HCT116 (cell line): ENCODE measurements at regions not wholly inside any gene's neighbourhood (a gene's known extent, or its start where the extent isn't known, plus 50 kb on each side); places are given as distances from the start of the nearest gene placed in this dataset.

Experiments
- ATAC-seq: fragments of 200-7000 bp; cut with Tn5 transposase; 2 replicates; pipeline ENCODE4 v1.9.1; 2020; ENCODE audit warnings: mild to moderate bottlenecking, moderate library complexity
- BruUV-seq: library from RNA; stranded (reverse); fragments of 400-500 nt; replicated peaks from 2 replicates; lab custom pipeline; 2021; lab: Mats Ljungman, UMichigan
- CTCF ChIA-PET: fragments of 300-600 bp; sonication (Branson Sonifier 250); formaldehyde crosslinking; loops from one replicate; lab custom pipeline; 2021; ENCODE audit warnings: antibody characterized with exemption; lab: Charles Lee
- POLR2A ChIA-PET: fragments of 300-600, 350-600 bp; sonication (Branson Sonifier 250); formaldehyde crosslinking; loops from one replicate; lab custom pipeline; 2021; ENCODE audit warnings: antibody characterized with exemption; lab: Charles Lee
- RAD21 ChIA-PET, 2 experiments: fragments of 300-600 bp; sonication (Branson Sonifier 250); formaldehyde crosslinking; loops; one replicate each; lab custom pipeline; 2023; ENCODE audit warnings: low total read pairs in 2 of 2; ENCODE audit not compliant: uncharacterized antibody in 2 of 2, unreplicated experiment in 2 of 2, low non-redundant PET in 1 of 2; lab: Charles Lee
- DNase-seq: peaks from one replicate; pipeline ENCODE4 v3.0.0-alpha.2; 2010; ENCODE audit warnings: low read depth, low spot score
- H2AFZ ChIP-seq: fragments of 200-600 bp; shearing (Covaris generic), sonication (generic); 2 replicates; pipeline ENCODE4 v1.6.1; 2017; ENCODE audit warnings: low read depth, mixed run types, mixed read lengths, antibody characterized with exemption, low read length; ENCODE audit not compliant: poor library complexity, severe bottlenecking
- H3K27ac ChIP-seq: 2 replicates; pipeline ENCODE4 v1.5.1; 2012; ENCODE audit warnings: low read depth, low read length
- H3K27me3 ChIP-seq: fragments of 200-600 bp; sonication (generic); 2 replicates; pipeline ENCODE4 v1.6.1; 2016; ENCODE audit warnings: mixed run types, low read length, mixed read lengths; ENCODE audit not compliant: insufficient read depth
- H3K36me3 ChIP-seq, 2 experiments: fragments of 200-500 bp in 1 of 2; fragments of 200-600 bp in 1 of 2; sonication (Bioruptor generic) in 1 of 2; sonication (generic) in 1 of 2; 2 replicates each; pipeline versions ENCODE4 v1.5.1 to v1.6.1; 2014 to 2016; ENCODE audit warnings: low read length in 2 of 2, inconsistent platforms in 1 of 2, mixed read lengths in 1 of 2, mixed run types in 1 of 2; ENCODE audit not compliant: insufficient read depth in 2 of 2, control insufficient read depth in 1 of 2
- H3K4me1 ChIP-seq, 2 experiments: fragments of 200-600 bp in 1 of 2; sonication (generic) in 1 of 2; 2 replicates each; pipeline versions ENCODE4 v1.5.1 to v1.6.1; 2012 to 2017; ENCODE audit warnings: low read length in 2 of 2, inconsistent platforms in 1 of 2, mild to moderate bottlenecking in 1 of 2, mixed read lengths in 1 of 2, mixed run types in 1 of 2, moderate library complexity in 1 of 2; ENCODE audit not compliant: insufficient read depth in 2 of 2, control insufficient read depth in 1 of 2
- H3K4me2 ChIP-seq: fragments of 200-600 bp; sonication (generic); 2 replicates; pipeline ENCODE4 v1.6.1; 2017; ENCODE audit warnings: mixed run types, low read length, mixed read lengths
- H3K4me3 ChIP-seq, 2 experiments: fragments of 200-600 bp in 1 of 2; sonication (generic) in 1 of 2; replicated peaks in 1 of 2; 2 replicates each; pipeline ENCODE4 v1.5.1; 2011 to 2016; ENCODE audit warnings: low read length in 2 of 2, control low read depth in 1 of 2, low read depth in 1 of 2, mild to moderate bottlenecking in 1 of 2, mixed read lengths in 1 of 2, mixed run types in 1 of 2
- H3K79me2 ChIP-seq: fragments of 200-600 bp; sonication (generic); 2 replicates; pipeline ENCODE4 v1.6.1; 2017; ENCODE audit warnings: mild to moderate bottlenecking, mixed run types, low read length, moderate library complexity, mixed read lengths; ENCODE audit not compliant: insufficient read depth
- H3K9ac ChIP-seq: fragments of 200-600 bp; sonication (generic); 2 replicates; pipeline ENCODE4 v1.6.1; 2016; ENCODE audit warnings: low read length, mixed read lengths
- H3K9me2 ChIP-seq: fragments of 200-600 bp; sonication (generic), shearing (Covaris generic); 2 replicates; pipeline ENCODE4 v1.6.1; 2017; ENCODE audit warnings: mixed run types, mild to moderate bottlenecking, moderate library complexity; ENCODE audit not compliant: insufficient read depth
- H3K9me3 ChIP-seq, 2 experiments: fragments of 200-500 bp in 1 of 2; fragments of 200-600 bp in 1 of 2; sonication (Bioruptor generic) in 1 of 2; sonication (generic) in 1 of 2; 2 replicates each; pipeline ENCODE4 v1.6.1; 2014 to 2017; ENCODE audit warnings: low read length in 2 of 2, mixed read lengths in 2 of 2, inconsistent platforms in 1 of 2, low read depth in 1 of 2, mild to moderate bottlenecking in 1 of 2, mixed run types in 1 of 2, moderate library complexity in 1 of 2; ENCODE audit not compliant: control insufficient read depth in 1 of 2, insufficient read depth in 1 of 2
- H4K20me1 ChIP-seq: fragments of 200-600 bp; sonication (generic), shearing (Covaris generic); 2 replicates; pipeline ENCODE4 v1.6.1; 2017; ENCODE audit warnings: mixed run types, mild to moderate bottlenecking, moderate library complexity; ENCODE audit not compliant: insufficient read depth
- CBX3 ChIP-seq: IDR thresholded peaks from 2 replicates; pipeline ENCODE4 v1.6.1; 2012; ENCODE audit warnings: low read depth
- CEBPB ChIP-seq: IDR thresholded peaks from 2 replicates; pipeline ENCODE4 v1.6.1; 2012; ENCODE audit warnings: low read depth
- ELF1 ChIP-seq: IDR thresholded peaks from 2 replicates; pipeline ENCODE4 v1.6.1; 2012; ENCODE audit warnings: low read depth, borderline replicate concordance
- FOSL1 ChIP-seq: IDR thresholded peaks from 2 replicates; pipeline ENCODE4 v1.6.1; 2012; ENCODE audit warnings: low read depth
- JUND ChIP-seq: IDR thresholded peaks from 2 replicates; pipeline ENCODE4 v1.6.1; 2012
- POLR2A ChIP-seq: IDR thresholded peaks from 2 replicates; pipeline ENCODE4 v1.7.0; 2011; ENCODE audit warnings: borderline replicate concordance; ENCODE audit not compliant: insufficient read depth, insufficient read length; ENCODE audit errors: extremely low read depth
- SP1 ChIP-seq: IDR thresholded peaks from 2 replicates; pipeline ENCODE4 v1.6.1; 2012; ENCODE audit warnings: low read depth
- YY1 ChIP-seq: IDR thresholded peaks from 2 replicates; pipeline ENCODE4 v1.6.1; 2011; ENCODE audit warnings: low read length, low read depth, moderate library complexity, mild to moderate bottlenecking; ENCODE audit not compliant: insufficient replicate concordance; ENCODE audit errors: extremely low read depth
- ZFX ChIP-seq: fragments of 450-650 bp; IDR thresholded peaks from 2 replicates; pipeline ENCODE4 v1.6.1; 2017
- intact Hi-C: fragments of 100-400 bp; cut with micrococcal nuclease; formaldehyde crosslinking; loops from 2 replicates; pipeline ENCODE4 v1.10.0; 2022
- TF ChIP-seq, protein P1 (sequence below): IDR thresholded peaks from 2 replicates; pipeline ENCODE4 v1.6.1; 2012
- TF ChIP-seq, protein P2 (sequence below): IDR thresholded peaks from 2 replicates; pipeline ENCODE4 v1.6.1; 2011; ENCODE audit warnings: mild to moderate bottlenecking, low read length, moderate library complexity; ENCODE audit not compliant: insufficient replicate concordance; ENCODE audit errors: extremely low read depth

DNA sequence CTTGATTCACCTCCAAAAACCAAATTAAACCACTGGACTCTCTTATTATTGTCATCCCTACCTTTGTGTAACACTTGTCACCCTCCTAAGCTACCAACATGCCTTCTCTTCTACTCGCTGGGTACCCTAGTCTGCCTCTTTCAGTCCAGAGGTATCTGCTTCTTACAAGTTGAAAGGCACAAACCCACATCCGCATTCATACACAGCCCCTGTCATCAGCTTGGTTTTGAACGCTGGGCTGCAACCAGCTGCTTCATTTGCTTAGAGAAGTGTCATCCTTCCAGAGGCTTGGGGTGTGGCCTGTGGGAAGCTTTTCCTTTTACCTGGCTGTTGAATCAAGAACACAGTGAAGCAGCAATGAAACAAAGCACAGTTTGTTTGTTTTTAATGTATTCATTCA is 138.8 kb upstream of the WWC1 start:
- Histone ChIP-seq H2AFZ (no peak overlapping the region), H3K4me2 (no peak overlapping the region), H3K4me3 (no peak overlapping the region), H3K79me2 (no peaks in the 10 kb centered on the region), H4K20me1 (no peaks in the 10 kb centered on the region), H3K27me3 (peaks cover 59% of the 10 kb centered on the region), H3K36me3 (no peaks in the 10 kb centered on the region), H3K9me2 (no peaks in the 10 kb centered on the region), H3K9ac (no peak overlapping the region), H3K4me1 (no peaks in the 10 kb centered on the region), H3K9me3 (no peaks in the 10 kb centered on the region), H3K27ac (no peak overlapping the region)
- intact Hi-C loops = no loop called here
- DNase-seq = no peak
- POLR2A ChIA-PET = no interaction called here
- no peak for ATAC-seq
- RAD21 ChIA-PET = no interaction called here
- TF ChIP-seq, protein P1, sequence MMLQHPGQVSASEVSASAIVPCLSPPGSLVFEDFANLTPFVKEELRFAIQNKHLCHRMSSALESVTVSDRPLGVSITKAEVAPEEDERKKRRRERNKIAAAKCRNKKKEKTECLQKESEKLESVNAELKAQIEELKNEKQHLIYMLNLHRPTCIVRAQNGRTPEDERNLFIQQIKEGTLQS = no peak
- TF ChIP-seq YY1 = no peak
- TF ChIP-seq ZFX = no peak
- CTCF ChIA-PET = no interaction called here
- no TSS peak for BruUV-seq

GRCh38 chr5:168153263-168153875 is 138.1 kb upstream of the WWC1 start:
- Histone ChIP-seq H3K36me3 (no peaks in the 10 kb centered on the region), H3K27me3 (peaks cover 51% of the 10 kb centered on the region), H4K20me1 (no peaks in the 10 kb centered on the region), H3K9me2 (no peaks in the 10 kb centered on the region), H3K79me2 (no peaks in the 10 kb centered on the region), H3K27ac (no peak overlapping the region), H3K4me1 (no peaks in the 10 kb centered on the region), H2AFZ (no peak overlapping the region), H3K9ac (no peak overlapping the region), H3K9me3 (no peaks in the 10 kb centered on the region), H3K4me2 (no peak overlapping the region), H3K4me3 (no peak overlapping the region)
- TF ChIP-seq ELF1 = no peak
- TF ChIP-seq SP1 = no peak
- no peak for TF ChIP-seq POLR2A
- no peak for TF ChIP-seq ZFX
- TF ChIP-seq CBX3 = no peak
- TF ChIP-seq, protein P2, sequence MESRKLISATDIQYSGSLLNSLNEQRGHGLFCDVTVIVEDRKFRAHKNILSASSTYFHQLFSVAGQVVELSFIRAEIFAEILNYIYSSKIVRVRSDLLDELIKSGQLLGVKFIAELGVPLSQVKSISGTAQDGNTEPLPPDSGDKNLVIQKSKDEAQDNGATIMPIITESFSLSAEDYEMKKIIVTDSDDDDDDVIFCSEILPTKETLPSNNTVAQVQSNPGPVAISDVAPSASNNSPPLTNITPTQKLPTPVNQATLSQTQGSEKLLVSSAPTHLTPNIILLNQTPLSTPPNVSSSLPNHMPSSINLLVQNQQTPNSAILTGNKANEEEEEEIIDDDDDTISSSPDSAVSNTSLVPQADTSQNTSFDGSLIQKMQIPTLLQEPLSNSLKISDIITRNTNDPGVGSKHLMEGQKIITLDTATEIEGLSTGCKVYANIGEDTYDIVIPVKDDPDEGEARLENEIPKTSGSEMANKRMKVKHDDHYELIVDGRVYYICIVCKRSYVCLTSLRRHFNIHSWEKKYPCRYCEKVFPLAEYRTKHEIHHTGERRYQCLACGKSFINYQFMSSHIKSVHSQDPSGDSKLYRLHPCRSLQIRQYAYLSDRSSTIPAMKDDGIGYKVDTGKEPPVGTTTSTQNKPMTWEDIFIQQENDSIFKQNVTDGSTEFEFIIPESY = no peak
- no peak for TF ChIP-seq FOSL1
- no peak for TF ChIP-seq JUND
- TF ChIP-seq CEBPB = no peak
- POLR2A ChIA-PET = no interaction called here
- no peak for ATAC-seq
- DNase-seq = no peak
- intact Hi-C loops = no loop called here
- RAD21 ChIA-PET = no interaction called here
- BruUV-seq = no TSS peak
- CTCF ChIA-PET = no interaction called here
